ENCODE measurements at regions not wholly inside any gene's neighbourhood (a gene's known extent, or its start where the extent isn't known, plus 50 kb on each side); places are given as distances from the start of the nearest gene placed in this dataset.

DNA sequence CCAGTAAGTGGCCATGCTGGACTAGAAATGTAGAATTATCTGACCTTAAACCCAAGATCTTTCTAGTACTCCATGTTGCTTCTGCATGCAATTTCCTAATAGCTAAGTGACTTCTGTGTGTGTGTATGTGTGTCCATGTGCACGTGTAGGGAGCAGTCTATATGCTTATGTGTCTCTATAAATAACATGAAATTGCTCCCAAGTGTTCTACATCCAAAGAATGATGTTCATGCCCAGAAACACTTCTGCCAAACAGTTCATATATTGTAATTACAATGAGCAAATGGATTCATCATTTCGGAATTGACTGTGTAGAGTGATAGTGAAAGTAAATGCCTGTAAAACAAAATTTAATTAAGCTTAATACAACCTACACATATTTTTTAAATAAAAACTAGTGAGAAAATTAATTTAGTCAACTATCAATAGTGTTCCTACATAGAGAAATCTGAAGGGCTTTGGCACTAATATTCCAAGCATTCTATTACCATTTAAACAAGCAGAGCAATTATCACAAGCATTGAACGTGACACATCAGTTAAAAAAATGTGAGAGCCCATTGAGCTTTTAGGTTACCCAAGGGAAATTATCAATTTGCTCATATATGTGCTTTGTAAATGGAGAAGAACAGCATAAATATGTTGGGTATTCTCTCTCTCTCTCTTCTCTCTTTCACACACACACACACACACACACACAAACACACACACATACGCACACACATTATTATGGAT is 1067.4 kb downstream of the CNTNAP5 start:
- H3K4me3 ChIP-seq (replicated peaks; ENCODE audit: low read depth, low read length) = no peak overlapping the region
- DNase-seq (ENCODE audit: extremely low read depth, low read depth) = no peak
- TF ChIP-seq, protein P1, sequence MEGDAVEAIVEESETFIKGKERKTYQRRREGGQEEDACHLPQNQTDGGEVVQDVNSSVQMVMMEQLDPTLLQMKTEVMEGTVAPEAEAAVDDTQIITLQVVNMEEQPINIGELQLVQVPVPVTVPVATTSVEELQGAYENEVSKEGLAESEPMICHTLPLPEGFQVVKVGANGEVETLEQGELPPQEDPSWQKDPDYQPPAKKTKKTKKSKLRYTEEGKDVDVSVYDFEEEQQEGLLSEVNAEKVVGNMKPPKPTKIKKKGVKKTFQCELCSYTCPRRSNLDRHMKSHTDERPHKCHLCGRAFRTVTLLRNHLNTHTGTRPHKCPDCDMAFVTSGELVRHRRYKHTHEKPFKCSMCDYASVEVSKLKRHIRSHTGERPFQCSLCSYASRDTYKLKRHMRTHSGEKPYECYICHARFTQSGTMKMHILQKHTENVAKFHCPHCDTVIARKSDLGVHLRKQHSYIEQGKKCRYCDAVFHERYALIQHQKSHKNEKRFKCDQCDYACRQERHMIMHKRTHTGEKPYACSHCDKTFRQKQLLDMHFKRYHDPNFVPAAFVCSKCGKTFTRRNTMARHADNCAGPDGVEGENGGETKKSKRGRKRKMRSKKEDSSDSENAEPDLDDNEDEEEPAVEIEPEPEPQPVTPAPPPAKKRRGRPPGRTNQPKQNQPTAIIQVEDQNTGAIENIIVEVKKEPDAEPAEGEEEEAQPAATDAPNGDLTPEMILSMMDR (IDR thresholded peaks at IDR 0.05; ENCODE audit: low read depth, low read length, missing control alignments) = no peak

DNA sequence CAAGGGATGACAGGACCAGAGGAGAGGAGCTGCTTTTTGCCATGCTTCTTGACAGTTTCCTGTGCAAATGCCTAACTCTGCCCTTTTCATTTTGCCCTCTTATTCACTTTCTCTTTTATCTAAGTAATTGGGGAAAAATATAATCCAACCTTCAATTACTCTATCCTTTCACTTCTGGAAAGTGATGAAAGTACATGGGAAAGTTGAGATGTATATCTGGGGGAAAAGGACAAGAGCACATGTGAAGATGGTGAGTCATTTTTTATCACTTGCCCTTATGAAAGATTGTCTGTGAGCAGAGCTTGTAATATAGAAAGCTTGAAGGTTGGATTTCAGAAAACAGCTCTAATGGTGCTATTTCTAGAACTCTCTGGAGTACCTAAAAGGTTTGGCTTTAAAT is 1070.7 kb downstream of the CNTNAP5 start:
- no peak for DNase-seq (ENCODE audit: extremely low read depth, low read depth)
- TF ChIP-seq, protein P1 (IDR thresholded peaks at IDR 0.05; ENCODE audit: low read depth, low read length, missing control alignments) = no peak
- no peak overlapping the region for H3K4me3 ChIP-seq (replicated peaks; ENCODE audit: low read depth, low read length)

GRCh38 chr2:125106710-125107109 is 1081.6 kb downstream of the CNTNAP5 start:
- no peak for DNase-seq (ENCODE audit: extremely low read depth, low read depth)
- TF ChIP-seq, protein P1 (IDR thresholded peaks at IDR 0.05; ENCODE audit: low read depth, low read length, missing control alignments) = no peak
- no peak overlapping the region for H3K4me3 ChIP-seq (replicated peaks; ENCODE audit: low read depth, low read length)

DNA sequence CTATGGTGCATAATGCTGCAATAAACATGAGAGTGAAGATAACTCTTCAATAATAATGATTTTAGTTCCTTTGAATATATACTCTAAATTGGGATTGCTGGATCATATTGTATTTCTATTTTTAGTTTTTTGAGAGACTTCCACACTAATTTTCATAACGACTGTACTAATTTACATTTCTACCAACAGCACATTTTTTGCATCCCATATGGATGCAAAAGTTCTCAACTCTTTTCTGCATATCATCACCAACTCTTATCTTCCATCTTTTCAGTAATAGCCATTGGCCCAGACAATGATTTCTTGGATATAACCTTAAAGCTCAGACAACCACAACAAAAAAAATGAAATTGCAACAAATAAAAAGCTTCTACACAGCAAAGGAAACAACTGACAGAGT is 1082.4 kb downstream of the CNTNAP5 start:
- DNase-seq (ENCODE audit: extremely low read depth, low read depth) = no peak
- H3K4me3 ChIP-seq (replicated peaks; ENCODE audit: low read depth, low read length) = no peak overlapping the region
- TF ChIP-seq, protein P1 (IDR thresholded peaks at IDR 0.05; ENCODE audit: low read depth, low read length, missing control alignments) = no peak

DNA sequence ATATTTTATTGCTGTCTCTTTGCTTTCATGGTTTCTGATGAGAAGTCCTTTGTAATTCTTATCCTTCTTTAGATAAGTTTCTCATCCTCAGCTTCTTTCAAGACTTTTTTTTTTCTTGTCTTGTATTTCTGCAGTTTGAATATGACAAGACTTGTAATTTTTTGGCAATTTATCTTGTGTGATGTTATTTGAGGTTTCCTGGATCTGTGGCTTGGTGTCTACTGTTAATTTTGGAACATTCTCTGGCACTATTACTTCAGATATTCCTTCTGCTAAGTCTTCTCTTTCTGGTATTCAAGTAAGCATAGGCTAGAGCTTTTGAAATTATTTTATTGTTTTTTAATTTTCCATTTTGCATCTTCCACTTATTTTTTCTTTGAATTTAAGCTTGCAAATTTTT is 1083.2 kb downstream of the CNTNAP5 start:
- DNase-seq (ENCODE audit: extremely low read depth, low read depth) = no peak
- TF ChIP-seq, protein P1 (IDR thresholded peaks at IDR 0.05; ENCODE audit: low read depth, low read length, missing control alignments) = no peak
- no peak overlapping the region for H3K4me3 ChIP-seq (replicated peaks; ENCODE audit: low read depth, low read length)

DNA sequence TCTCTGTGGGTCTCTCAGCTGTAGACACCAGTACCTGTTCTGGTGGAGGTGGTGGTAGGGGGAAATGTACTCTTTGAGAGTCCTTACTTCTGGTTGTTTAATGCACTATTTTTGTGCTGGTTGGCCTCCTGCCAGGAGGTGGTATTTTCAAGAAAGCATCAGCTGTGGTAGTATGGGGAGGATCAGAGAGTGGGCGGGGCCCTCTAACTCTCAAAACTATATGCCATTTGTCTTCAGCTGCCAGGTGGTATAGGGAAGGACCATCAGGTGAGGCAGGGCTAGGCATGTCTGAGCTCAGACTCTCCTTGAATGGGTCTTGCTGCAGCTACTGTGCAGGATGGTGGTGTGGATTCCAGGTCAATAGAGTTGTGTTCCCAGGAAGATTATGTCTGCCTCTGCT is 1100.8 kb downstream of the CNTNAP5 start:
- no peak for DNase-seq (ENCODE audit: extremely low read depth, low read depth)
- no peak overlapping the region for H3K4me3 ChIP-seq (replicated peaks; ENCODE audit: low read depth, low read length)
- TF ChIP-seq, protein P1 (IDR thresholded peaks at IDR 0.05; ENCODE audit: low read depth, low read length, missing control alignments) = no peak

GRCh38 chr2:125160947-125161346 is 1135.9 kb downstream of the CNTNAP5 start:
- TF ChIP-seq, protein P1 (IDR thresholded peaks at IDR 0.05; ENCODE audit: low read depth, low read length, missing control alignments) = no peak
- no peak for DNase-seq (ENCODE audit: extremely low read depth, low read depth)
- no peak overlapping the region for H3K4me3 ChIP-seq (replicated peaks; ENCODE audit: low read depth, low read length)

Measured in HFF-Myc (cell line).